ENCODE measurements at regions not wholly inside any gene's neighbourhood (a gene's known extent, or its start where the extent isn't known, plus 50 kb on each side); places are given as distances from the start of the nearest gene placed in this dataset.

- H3K4me3 Mint-ChIP-seq (ENCODE audit: low read depth, unreplicated experiment) = no peak overlapping the region
Measured at GRCh38 chr10:44858988-44859387, 52.1 kb upstream of the TMEM72 start.

GRCh38 chr10:44859546-44860285, 51.4 kb upstream of the TMEM72 start:
- no peak for DNase-seq
- CTCF ChIA-PET = interaction anchor here (0.7 kb wide), 2 partner anchors 58 to 256 kb away, joined by 4 to 11 read pairs; no protein-coding TSS in a partner anchor
- Mint-ChIP-seq H3K4me3 (ENCODE audit: low read depth, unreplicated experiment) (no peak overlapping the region), H3K9me3 (ENCODE audit: low read depth, unreplicated experiment) (no peaks in the 10 kb centered on the region), H3K4me1 (ENCODE audit: low read depth, unreplicated experiment) (peaks cover 13% of the 10 kb centered on the region), H3K36me3 (ENCODE audit: insufficient read depth, unreplicated experiment) (peaks cover 7% of the 10 kb centered on the region), H3K27ac (ENCODE audit: unreplicated experiment) (no peak overlapping the region), H3K27me3 (ENCODE audit: unreplicated experiment) (peaks cover 47% of the 10 kb centered on the region)
- no TSS peak for BruUV-seq (replicated peaks)
- TF ChIP-seq CTCF (IDR thresholded peaks at IDR 0.05; ENCODE audit: unreplicated experiment) = no peak
- intact Hi-C loops (cut with micrococcal nuclease; ENCODE audit: unreplicated experiment) = loop anchor here (5.0 to 10.0 kb wide), 5 partner anchors 57 to 995 kb away; no protein-coding TSS in a partner anchor

More at GRCh38 chr10:44858988-44859387, 52.1 kb upstream of the TMEM72 start:
- peaks cover 50% of the 10 kb centered on the region for H3K27me3 Mint-ChIP-seq (ENCODE audit: unreplicated experiment)
- H3K4me1 Mint-ChIP-seq (ENCODE audit: low read depth, unreplicated experiment) = peaks cover 6% of the 10 kb centered on the region
- DNase-seq = no peak
- H3K9me3 Mint-ChIP-seq (ENCODE audit: low read depth, unreplicated experiment) = no peaks in the 10 kb centered on the region
- no peak overlapping the region for H3K27ac Mint-ChIP-seq (ENCODE audit: unreplicated experiment)
- BruUV-seq (replicated peaks) = no TSS peak
- intact Hi-C loops (cut with micrococcal nuclease; ENCODE audit: unreplicated experiment) = loop anchor here (5.0 kb wide), 2 partner anchors 127 to 292 kb away; no protein-coding TSS in a partner anchor
- CTCF ChIA-PET = interaction anchor here (0.6 to 0.7 kb wide), 4 partner anchors 11 to 835 kb away, joined by 3 to 12 read pairs (median 8); no protein-coding TSS in a partner anchor
- no peak for TF ChIP-seq CTCF (IDR thresholded peaks at IDR 0.05; ENCODE audit: unreplicated experiment)
- peaks cover under 1% of the 10 kb centered on the region for H3K36me3 Mint-ChIP-seq (ENCODE audit: insufficient read depth, unreplicated experiment)

GRCh38 chr10:44860811-44861736, 50.1 kb upstream of the TMEM72 start:
- Mint-ChIP-seq H3K9me3 (ENCODE audit: low read depth, unreplicated experiment) (no peaks in the 10 kb centered on the region), H3K4me1 (ENCODE audit: low read depth, unreplicated experiment) (peaks cover 22% of the 10 kb centered on the region), H3K36me3 (ENCODE audit: insufficient read depth, unreplicated experiment) (peaks cover 11% of the 10 kb centered on the region), H3K4me3 (ENCODE audit: low read depth, unreplicated experiment) (no peak overlapping the region), H3K27me3 (ENCODE audit: unreplicated experiment) (peaks cover 44% of the 10 kb centered on the region), H3K27ac (ENCODE audit: unreplicated experiment) (no peak overlapping the region)
- CTCF ChIA-PET = interaction anchor here (1.0 kb wide), 1 partner anchor 474 kb away, joined by 3 read pairs; no protein-coding TSS in a partner anchor
- no peak for TF ChIP-seq CTCF (IDR thresholded peaks at IDR 0.05; ENCODE audit: unreplicated experiment)
- DNase-seq = no peak
- no TSS peak for BruUV-seq (replicated peaks)
- intact Hi-C loops (cut with micrococcal nuclease; ENCODE audit: unreplicated experiment) = loop anchor here (5.0 to 10.0 kb wide), 3 partner anchors 59 to 996 kb away; no protein-coding TSS in a partner anchor

Data from Calu3 (cell line).